Stimulated activated naive B cell treated with anti-CD40 and anti-IgM and Interleukin-4, amounts not matched to agents 10 μg/mL and 1 μg/mL and 100 μg/mL, for 72 hours (primary cell): ENCODE measurements at regions not wholly inside any gene's neighbourhood (a gene's known extent, or its start where the extent isn't known, plus 50 kb on each side); places are given as distances from the start of the nearest gene placed in this dataset.

Experiments used
- ATAC-seq, 2 donors: fragments of 150-1000 bp; cut with Tn5 transposase; replicated peaks; 2 replicates each; pipeline ENCODE4 v1.10.0; 2021; ENCODE audit warnings: moderate library complexity in 1 of 2
- DNase-seq: peaks from one replicate; pipeline ENCODE4 v3.0.0; 2021
- H3K27ac Mint-ChIP-seq: one replicate; pipeline ENCODE4 v1.8.0; 2022; ENCODE audit warnings: mild to moderate bottlenecking, mixed read lengths
- H3K27me3 Mint-ChIP-seq, 2 donors: one replicate each; pipeline ENCODE4 v1.8.0; 2022; ENCODE audit warnings: mixed read lengths in 2 of 2
- H3K36me3 Mint-ChIP-seq, 2 donors: one replicate each; pipeline ENCODE4 v1.8.0; 2022; ENCODE audit warnings: mixed read lengths in 2 of 2, mild to moderate bottlenecking in 1 of 2
- H3K4me1 Mint-ChIP-seq, 2 donors: one replicate each; pipeline ENCODE4 v1.8.0; 2022; ENCODE audit warnings: mixed read lengths in 2 of 2, mild to moderate bottlenecking in 1 of 2
- H3K4me3 Mint-ChIP-seq, 2 donors: one replicate each; pipeline ENCODE4 v1.8.0; 2022; ENCODE audit warnings: mild to moderate bottlenecking in 2 of 2, mixed read lengths in 2 of 2, moderate library complexity in 1 of 2
- H3K9me3 Mint-ChIP-seq, 2 donors: one replicate each; pipeline ENCODE4 v1.8.0; 2022; ENCODE audit warnings: mixed read lengths in 2 of 2, mild to moderate bottlenecking in 1 of 2

- Mint-ChIP-seq H3K36me3 (no peaks in the 10 kb centered on the region), H3K4me1 (no peaks in the 10 kb centered on the region), H3K9me3 (peaks cover 3 to 4% of the 10 kb centered on the region in 2 donors), H3K4me3 (no peak overlapping the region), H3K27me3 (no peaks in the 10 kb centered on the region), H3K27ac (no peak overlapping the region)
- no peak for DNase-seq
- no peak for ATAC-seq
These were observed 461.4 kb downstream of the NAF1 start for GRCh38 chr4:162705130-162705803.

GRCh38 chr4:162700815-162701361, 465.8 kb downstream of the NAF1 start:
- DNase-seq: no peak
- ATAC-seq: no peak
- H3K9me3 Mint-ChIP-seq: peaks cover 0 to 3% of the 10 kb centered on the region in 2 donors
- H3K4me3 Mint-ChIP-seq: no peak overlapping the region
- H3K27ac Mint-ChIP-seq: no peak overlapping the region
- H3K4me1 Mint-ChIP-seq: no peaks in the 10 kb centered on the region
- no peaks in the 10 kb centered on the region for H3K27me3 Mint-ChIP-seq
- H3K36me3 Mint-ChIP-seq: no peaks in the 10 kb centered on the region

GRCh38 chr4:162700358-162700757, 466.3 kb downstream of the NAF1 start:
- Mint-ChIP-seq H3K27me3 (no peaks in the 10 kb centered on the region), H3K4me3 (no peak overlapping the region), H3K36me3 (no peaks in the 10 kb centered on the region), H3K4me1 (no peaks in the 10 kb centered on the region), H3K27ac (no peak overlapping the region), H3K9me3 (peaks cover 0 to 3% of the 10 kb centered on the region in 2 donors)
- DNase-seq (no peak), ATAC-seq (no peak)

- H3K27ac Mint-ChIP-seq: no peak overlapping the region
- ATAC-seq (no peak), DNase-seq (no peak)
- H3K4me3 Mint-ChIP-seq: no peak overlapping the region
- no peaks in the 10 kb centered on the region for H3K4me1 Mint-ChIP-seq
- H3K27me3 Mint-ChIP-seq: no peaks in the 10 kb centered on the region
- H3K9me3 Mint-ChIP-seq: peaks cover 0 to 3% of the 10 kb centered on the region in 2 donors
- H3K36me3 Mint-ChIP-seq: no peaks in the 10 kb centered on the region
These were observed 467.1 kb downstream of the NAF1 start for GRCh38 chr4:162699629-162700028.

- no peak overlapping the region for H3K27ac Mint-ChIP-seq
- no peaks in the 10 kb centered on the region for H3K27me3 Mint-ChIP-seq
- no peaks in the 10 kb centered on the region for H3K9me3 Mint-ChIP-seq
- no peaks in the 10 kb centered on the region for H3K4me1 Mint-ChIP-seq
- ATAC-seq (no peak), DNase-seq (no peak)
- H3K36me3 Mint-ChIP-seq: no peaks in the 10 kb centered on the region
- no peak overlapping the region for H3K4me3 Mint-ChIP-seq
These were observed 481.3 kb downstream of the NAF1 start for GRCh38 chr4:162685410-162685809.

- no peaks in the 10 kb centered on the region for H3K4me1 Mint-ChIP-seq
- no peaks in the 10 kb centered on the region for H3K27me3 Mint-ChIP-seq
- no peaks in the 10 kb centered on the region for H3K9me3 Mint-ChIP-seq
- no peak overlapping the region for H3K4me3 Mint-ChIP-seq
- ATAC-seq (no peak), DNase-seq (no peak)
- H3K36me3 Mint-ChIP-seq: no peaks in the 10 kb centered on the region
- no peak overlapping the region for H3K27ac Mint-ChIP-seq
These were observed 481.7 kb downstream of the NAF1 start for GRCh38 chr4:162684998-162685397.

GRCh38 chr4:162684371-162684700, 482.4 kb downstream of the NAF1 start:
- no peak overlapping the region for H3K4me3 Mint-ChIP-seq
- H3K27ac Mint-ChIP-seq: no peak overlapping the region
- H3K27me3 Mint-ChIP-seq: no peaks in the 10 kb centered on the region
- no peaks in the 10 kb centered on the region for H3K4me1 Mint-ChIP-seq
- DNase-seq (no peak), ATAC-seq (no peak)
- no peaks in the 10 kb centered on the region for H3K36me3 Mint-ChIP-seq
- peaks cover 0 to 1% of the 10 kb centered on the region in 2 donors for H3K9me3 Mint-ChIP-seq

GRCh38 chr4:162683659-162684370, 482.9 kb downstream of the NAF1 start:
- H3K4me3 Mint-ChIP-seq: no peak overlapping the region
- no peak for DNase-seq
- no peaks in the 10 kb centered on the region for H3K4me1 Mint-ChIP-seq
- no peaks in the 10 kb centered on the region for H3K27me3 Mint-ChIP-seq
- H3K36me3 Mint-ChIP-seq: no peaks in the 10 kb centered on the region
- ATAC-seq: no peak
- H3K27ac Mint-ChIP-seq: no peak overlapping the region
- peaks cover 0 to 4% of the 10 kb centered on the region in 2 donors for H3K9me3 Mint-ChIP-seq

- no peaks in the 10 kb centered on the region for H3K27me3 Mint-ChIP-seq
- H3K36me3 Mint-ChIP-seq: no peaks in the 10 kb centered on the region
- ATAC-seq (no peak), DNase-seq (no peak)
- H3K27ac Mint-ChIP-seq: no peak overlapping the region
- peaks cover 8 to 9% of the 10 kb centered on the region in 2 donors for H3K9me3 Mint-ChIP-seq
- H3K4me3 Mint-ChIP-seq: no peak overlapping the region
- H3K4me1 Mint-ChIP-seq: no peaks in the 10 kb centered on the region
These were observed 484.0 kb downstream of the NAF1 start for GRCh38 chr4:162682651-162683050.

- H3K27ac Mint-ChIP-seq: no peak overlapping the region
- H3K9me3 Mint-ChIP-seq: peaks cover 8 to 9% of the 10 kb centered on the region in 2 donors
- no peak overlapping the region for H3K4me3 Mint-ChIP-seq
- DNase-seq: no peak
- no peaks in the 10 kb centered on the region for H3K4me1 Mint-ChIP-seq
- H3K36me3 Mint-ChIP-seq: no peaks in the 10 kb centered on the region
- ATAC-seq: no peak
- no peaks in the 10 kb centered on the region for H3K27me3 Mint-ChIP-seq
These were observed 485.5 kb downstream of the NAF1 start for GRCh38 chr4:162681212-162681611.

- Mint-ChIP-seq H3K4me3 (no peak overlapping the region), H3K9me3 (peaks cover 9 to 11% of the 10 kb centered on the region in 2 donors), H3K36me3 (no peaks in the 10 kb centered on the region), H3K27me3 (no peaks in the 10 kb centered on the region), H3K27ac (no peak overlapping the region), H3K4me1 (no peaks in the 10 kb centered on the region)
- ATAC-seq (no peak), DNase-seq (no peak)
These were observed 491.0 kb downstream of the NAF1 start for GRCh38 chr4:162675661-162676060.

GRCh38 chr4:162661913-162662312, 498.1 kb upstream of the FSTL5 start:
- DNase-seq: no peak
- Mint-ChIP-seq H3K27me3 (no peaks in the 10 kb centered on the region), H3K9me3 (peaks cover 2 to 3% of the 10 kb centered on the region in 2 donors), H3K36me3 (no peaks in the 10 kb centered on the region), H3K4me3 (no peak overlapping the region), H3K4me1 (no peaks in the 10 kb centered on the region), H3K27ac (no peak overlapping the region)
- ATAC-seq: no peak

- Mint-ChIP-seq H3K4me1 (no peaks in the 10 kb centered on the region), H3K27me3 (no peaks in the 10 kb centered on the region), H3K36me3 (no peaks in the 10 kb centered on the region), H3K9me3 (peaks cover 0 to 2% of the 10 kb centered on the region in 2 donors), H3K4me3 (no peak overlapping the region), H3K27ac (no peak overlapping the region)
- no peak for DNase-seq
- ATAC-seq: no peak
These were observed 495.9 kb upstream of the FSTL5 start for GRCh38 chr4:162659716-162660115.

GRCh38 chr4:162657966-162658365, 494.2 kb upstream of the FSTL5 start:
- no peak overlapping the region for H3K27ac Mint-ChIP-seq
- no peaks in the 10 kb centered on the region for H3K4me1 Mint-ChIP-seq
- H3K4me3 Mint-ChIP-seq: no peak overlapping the region

GRCh38 chr4:162650166-162650565, 486.4 kb upstream of the FSTL5 start:
- Mint-ChIP-seq H3K27me3 (no peaks in the 10 kb centered on the region), H3K36me3 (no peaks in the 10 kb centered on the region), H3K4me1 (no peaks in the 10 kb centered on the region), H3K27ac (no peak overlapping the region), H3K9me3 (no peaks in the 10 kb centered on the region), H3K4me3 (no peak overlapping the region)
- ATAC-seq (no peak), DNase-seq (no peak)

More at GRCh38 chr4:162657966-162658365, 494.2 kb upstream of the FSTL5 start:
- no peaks in the 10 kb centered on the region for H3K9me3 Mint-ChIP-seq
- H3K36me3 Mint-ChIP-seq: no peaks in the 10 kb centered on the region
- ATAC-seq (no peak), DNase-seq (no peak)
- no peaks in the 10 kb centered on the region for H3K27me3 Mint-ChIP-seq
